ENCODE measurements at regions not wholly inside any gene's neighbourhood (a gene's known extent, or its start where the extent isn't known, plus 50 kb on each side); places are given as distances from the start of the nearest gene placed in this dataset.
A peak's percentile ranks its signal among the peaks of the same experiment; 100 is the strongest.

DNA sequence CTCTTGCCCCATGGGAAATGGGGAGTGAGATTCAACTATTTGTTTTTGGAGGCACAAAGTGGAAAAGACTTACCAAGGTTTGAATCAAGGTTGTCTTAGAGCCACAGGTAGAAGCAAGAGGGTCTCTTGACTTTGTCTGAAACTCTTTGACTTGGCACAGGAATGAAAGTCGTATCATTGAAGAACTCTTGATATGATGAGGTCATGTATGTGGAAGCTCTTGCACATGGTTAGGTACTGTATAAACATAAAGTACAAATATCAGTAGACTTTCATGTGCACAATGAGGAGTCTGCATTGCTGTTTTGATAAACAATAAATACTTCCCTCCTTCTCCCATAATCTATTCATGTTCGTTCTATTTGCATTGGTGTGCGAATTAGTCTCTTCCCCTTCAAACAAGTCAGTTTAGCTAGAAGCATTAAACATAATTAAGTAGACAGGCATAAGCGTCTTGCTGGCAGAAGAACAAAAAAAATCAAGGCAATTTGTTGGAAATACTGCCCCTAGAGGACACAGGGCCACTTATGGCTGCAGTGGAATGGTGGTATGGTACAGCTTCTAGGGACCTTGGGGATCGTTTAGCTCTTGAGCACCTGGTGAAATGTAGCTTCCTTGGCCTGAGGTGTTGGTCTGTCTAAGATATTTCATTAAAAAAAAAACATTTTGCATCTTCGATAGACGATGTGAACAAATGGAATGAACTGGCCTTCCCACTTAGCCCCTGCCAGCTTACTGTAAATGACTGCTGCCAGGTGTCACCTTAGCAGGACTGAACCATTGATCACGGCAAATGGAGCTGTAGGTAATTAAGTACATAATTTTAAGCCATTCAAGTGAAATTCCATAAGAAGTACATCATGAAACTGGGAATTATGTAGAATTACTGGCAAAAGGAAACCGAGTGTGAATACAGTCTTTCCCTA, 218.0 kb upstream of the GALNT2 start:
- TF ChIP-seq, protein P1, sequence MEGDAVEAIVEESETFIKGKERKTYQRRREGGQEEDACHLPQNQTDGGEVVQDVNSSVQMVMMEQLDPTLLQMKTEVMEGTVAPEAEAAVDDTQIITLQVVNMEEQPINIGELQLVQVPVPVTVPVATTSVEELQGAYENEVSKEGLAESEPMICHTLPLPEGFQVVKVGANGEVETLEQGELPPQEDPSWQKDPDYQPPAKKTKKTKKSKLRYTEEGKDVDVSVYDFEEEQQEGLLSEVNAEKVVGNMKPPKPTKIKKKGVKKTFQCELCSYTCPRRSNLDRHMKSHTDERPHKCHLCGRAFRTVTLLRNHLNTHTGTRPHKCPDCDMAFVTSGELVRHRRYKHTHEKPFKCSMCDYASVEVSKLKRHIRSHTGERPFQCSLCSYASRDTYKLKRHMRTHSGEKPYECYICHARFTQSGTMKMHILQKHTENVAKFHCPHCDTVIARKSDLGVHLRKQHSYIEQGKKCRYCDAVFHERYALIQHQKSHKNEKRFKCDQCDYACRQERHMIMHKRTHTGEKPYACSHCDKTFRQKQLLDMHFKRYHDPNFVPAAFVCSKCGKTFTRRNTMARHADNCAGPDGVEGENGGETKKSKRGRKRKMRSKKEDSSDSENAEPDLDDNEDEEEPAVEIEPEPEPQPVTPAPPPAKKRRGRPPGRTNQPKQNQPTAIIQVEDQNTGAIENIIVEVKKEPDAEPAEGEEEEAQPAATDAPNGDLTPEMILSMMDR (conservative IDR thresholded peaks at IDR 0.05; ENCODE audit: low read depth, low read length) = peak; percentile 71
- DNase-seq (ENCODE audit: low read depth) = peak; percentile 66
- no peak overlapping the region for H3K4me3 ChIP-seq (ENCODE audit: low read depth, low read length)

- no peak overlapping the region for H3K4me3 ChIP-seq (ENCODE audit: low read depth, low read length)
- TF ChIP-seq, protein P1 (conservative IDR thresholded peaks at IDR 0.05; ENCODE audit: low read depth, low read length) = no peak
These were observed 215.5 kb upstream of the GALNT2 start for GRCh38 chr1:229851511-229851910.

DNA sequence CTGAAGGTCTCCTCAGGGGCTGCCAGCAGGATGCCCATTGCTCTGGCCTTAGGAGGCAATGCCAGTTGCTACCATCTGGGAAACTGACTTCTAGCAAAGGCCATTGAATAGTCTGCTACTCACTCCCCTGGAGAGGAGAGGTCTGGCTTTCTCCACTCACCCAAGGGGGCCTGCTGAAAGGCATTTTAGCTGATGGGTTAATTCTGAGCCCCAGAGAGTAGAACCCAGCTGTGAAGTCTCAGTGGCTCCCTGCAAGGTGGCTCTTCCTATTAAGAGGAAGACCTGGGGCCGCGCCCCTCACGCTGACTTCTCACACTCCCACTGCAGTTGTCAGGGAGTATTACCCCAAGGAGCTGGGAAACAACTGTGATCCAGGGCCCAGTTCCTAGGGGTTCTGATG, 213.3 kb upstream of the GALNT2 start:
- DNase-seq (ENCODE audit: low read depth) = no peak
- H3K4me3 ChIP-seq (ENCODE audit: low read depth, low read length) = no peak overlapping the region
- TF ChIP-seq, protein P1 (conservative IDR thresholded peaks at IDR 0.05; ENCODE audit: low read depth, low read length) = no peak

More at GRCh38 chr1:229851511-229851910, 215.5 kb upstream of the GALNT2 start:
- DNase-seq (ENCODE audit: low read depth) = no peak

- H3K4me3 ChIP-seq (ENCODE audit: low read depth, low read length) = no peak overlapping the region
- DNase-seq (ENCODE audit: low read depth) = no peak
- TF ChIP-seq, protein P1 (conservative IDR thresholded peaks at IDR 0.05; ENCODE audit: low read depth, low read length) = no peak
These were observed 212.4 kb upstream of the GALNT2 start for GRCh38 chr1:229854620-229855019.

DNA sequence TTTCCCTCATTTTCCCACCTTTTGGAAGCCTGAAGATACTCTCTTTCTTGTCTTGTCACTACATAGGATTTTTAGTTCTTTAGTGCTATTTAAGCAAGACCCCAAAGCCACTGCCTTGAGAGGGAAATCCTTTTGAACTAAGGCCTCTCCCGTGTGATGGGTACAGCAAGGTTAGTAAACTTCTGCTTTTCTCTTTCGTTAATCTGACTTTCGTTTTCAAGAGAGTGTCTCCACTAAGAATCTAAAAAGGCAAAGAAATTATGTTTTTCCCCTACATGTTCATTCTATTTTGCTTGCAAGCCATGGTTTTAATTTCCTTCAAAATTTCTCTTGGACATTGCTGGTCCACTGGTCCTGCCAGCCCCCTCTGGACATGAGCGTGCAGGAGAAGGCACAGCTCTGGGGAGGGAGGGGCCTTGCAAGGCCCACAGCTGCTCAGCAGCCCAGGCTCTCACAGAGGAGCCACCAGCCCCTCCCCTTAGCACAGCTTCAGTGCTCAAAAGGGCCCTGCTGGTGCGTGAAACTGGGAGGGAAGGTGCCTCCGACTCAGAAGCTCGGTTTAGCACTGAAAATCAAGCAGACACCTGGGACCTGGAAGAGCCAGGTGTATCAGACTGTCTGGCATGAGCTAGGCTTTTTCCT, 210.9 kb upstream of the GALNT2 start:
- no peak overlapping the region for H3K4me3 ChIP-seq (ENCODE audit: low read depth, low read length)
- TF ChIP-seq, protein P1 (conservative IDR thresholded peaks at IDR 0.05; ENCODE audit: low read depth, low read length) = no peak
- no peak for DNase-seq (ENCODE audit: low read depth)

DNA sequence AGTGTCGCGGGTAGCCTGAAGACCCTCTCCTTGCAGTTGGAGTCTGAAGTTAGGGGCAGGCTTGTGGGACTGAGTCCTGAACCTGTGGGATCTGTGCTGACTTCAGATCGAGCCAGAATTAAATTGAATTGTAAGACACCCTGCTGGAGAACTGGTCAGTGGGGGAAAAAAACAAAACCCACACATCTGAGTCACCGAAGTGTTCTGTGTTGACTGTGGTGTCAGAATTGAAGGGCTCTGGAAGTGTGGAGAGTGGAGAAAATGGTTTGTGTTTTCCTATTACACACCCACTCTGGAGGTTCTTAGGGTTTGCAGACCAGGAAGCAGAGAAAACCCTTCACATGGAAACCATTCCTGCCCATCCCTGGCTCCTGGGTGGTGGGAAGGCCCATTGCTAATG, 209.5 kb upstream of the GALNT2 start:
- no peak overlapping the region for H3K4me3 ChIP-seq (ENCODE audit: low read depth, low read length)
- no peak for DNase-seq (ENCODE audit: low read depth)
- TF ChIP-seq, protein P1 (conservative IDR thresholded peaks at IDR 0.05; ENCODE audit: low read depth, low read length) = no peak
